Endothelial cell (in vitro differentiated cells): ENCODE measurements at regions not wholly inside any gene's neighbourhood (a gene's known extent, or its start where the extent isn't known, plus 50 kb on each side); places are given as distances from the start of the nearest gene placed in this dataset.
A peak's percentile ranks its signal among the peaks of the same experiment; 100 is the strongest.

ENCODE experiments used
- DNase-seq: peaks from one replicate; pipeline ENCODE4 v3.0.0; 2021; ENCODE audit warnings: low spot score
- H3K27ac Mint-ChIP-seq: one replicate; pipeline ENCODE4 v1.8.0; 2021; ENCODE audit warnings: mixed read lengths, inconsistent platforms; ENCODE audit not compliant: unreplicated experiment
- H3K27me3 Mint-ChIP-seq: one replicate; pipeline ENCODE4 v1.8.0; 2021; ENCODE audit warnings: mild to moderate bottlenecking, moderate library complexity, mixed read lengths, inconsistent platforms; ENCODE audit not compliant: unreplicated experiment
- H3K36me3 Mint-ChIP-seq: one replicate; pipeline ENCODE4 v1.8.0; 2021; ENCODE audit warnings: mild to moderate bottlenecking, low read depth, mixed read lengths, inconsistent platforms; ENCODE audit not compliant: unreplicated experiment
- H3K4me1 Mint-ChIP-seq: one replicate; pipeline ENCODE4 v1.8.0; 2021; ENCODE audit warnings: mild to moderate bottlenecking, mixed read lengths, inconsistent platforms; ENCODE audit not compliant: unreplicated experiment
- H3K4me3 Mint-ChIP-seq: one replicate; pipeline ENCODE4 v1.8.0; 2021; ENCODE audit warnings: mild to moderate bottlenecking, mixed read lengths, inconsistent platforms; ENCODE audit not compliant: unreplicated experiment
- H3K9me3 Mint-ChIP-seq: one replicate; pipeline ENCODE4 v1.8.0; 2021; ENCODE audit warnings: mixed read lengths, inconsistent platforms; ENCODE audit not compliant: unreplicated experiment
- CTCF ChIP-seq: fragments of 200-600 bp; sonication (generic); IDR thresholded peaks from one replicate; pipeline ENCODE4 v1.5.0; 2021; ENCODE audit warnings: antibody characterized with exemption; ENCODE audit not compliant: unreplicated experiment

- Mint-ChIP-seq H3K4me3 (no peak overlapping the region), H3K9me3 (no peaks in the 10 kb centered on the region), H3K27ac (no peak overlapping the region), H3K27me3 (peaks cover 7% of the 10 kb centered on the region), H3K36me3 (no peaks in the 10 kb centered on the region), H3K4me1 (peaks cover 41% of the 10 kb centered on the region)
- DNase-seq = no peak
- TF ChIP-seq CTCF = no peak
Observed at GRCh38 chr5:81854915-81855314, 104.0 kb upstream of the SSBP2 start.

GRCh38 chr5:81854485-81854884 lies 103.6 kb upstream of the SSBP2 start:
- H3K27me3 Mint-ChIP-seq = peaks cover 7% of the 10 kb centered on the region
- H3K9me3 Mint-ChIP-seq = no peaks in the 10 kb centered on the region
- H3K4me3 Mint-ChIP-seq = no peak overlapping the region
- TF ChIP-seq CTCF = no peak
- H3K4me1 Mint-ChIP-seq = peaks cover 45% of the 10 kb centered on the region
- no peak overlapping the region for H3K27ac Mint-ChIP-seq
- no peaks in the 10 kb centered on the region for H3K36me3 Mint-ChIP-seq
- no peak for DNase-seq

GRCh38 chr5:81853030-81853357 lies 102.1 kb upstream of the SSBP2 start:
- no peak for TF ChIP-seq CTCF
- H3K9me3 Mint-ChIP-seq = no peaks in the 10 kb centered on the region
- no peak for DNase-seq
- H3K36me3 Mint-ChIP-seq = no peaks in the 10 kb centered on the region
- peaks cover 7% of the 10 kb centered on the region for H3K27me3 Mint-ChIP-seq
- peak overlapping the region; percentile 88 for H3K4me3 Mint-ChIP-seq
- no peak overlapping the region for H3K27ac Mint-ChIP-seq
- H3K4me1 Mint-ChIP-seq = peaks cover 55% of the 10 kb centered on the region

GRCh38 chr5:81852291-81853029 lies 101.6 kb upstream of the SSBP2 start:
- Mint-ChIP-seq H3K36me3 (no peaks in the 10 kb centered on the region), H3K27ac (peak overlapping the region; percentile 49), H3K9me3 (no peaks in the 10 kb centered on the region), H3K4me1 (peaks cover 53% of the 10 kb centered on the region), H3K4me3 (peak overlapping the region; percentile 88), H3K27me3 (peaks cover 7% of the 10 kb centered on the region)
- TF ChIP-seq CTCF = no peak
- DNase-seq = peak; percentile 37

- Mint-ChIP-seq H3K4me3 (peak overlapping the region; percentile 91), H3K9me3 (no peaks in the 10 kb centered on the region), H3K27me3 (peaks cover 7% of the 10 kb centered on the region), H3K36me3 (no peaks in the 10 kb centered on the region), H3K4me1 (peaks cover 48% of the 10 kb centered on the region), H3K27ac (peak overlapping the region; percentile 93)
- peak; percentile 97 for DNase-seq
- no peak for TF ChIP-seq CTCF
Observed at GRCh38 chr5:81851481-81852178, 100.7 kb upstream of the SSBP2 start.
